NCI-H526 treated with DMSO at 0.1 percent for 48 hours (cell line): ENCODE measurements at regions not wholly inside any gene's neighbourhood (a gene's known extent, or its start where the extent isn't known, plus 50 kb on each side); places are given as distances from the start of the nearest gene placed in this dataset.

Source experiments
- DNase-seq: peaks from one replicate; lab custom pipeline; 2025; lab: John Stamatoyannopoulos, UW

DNA sequence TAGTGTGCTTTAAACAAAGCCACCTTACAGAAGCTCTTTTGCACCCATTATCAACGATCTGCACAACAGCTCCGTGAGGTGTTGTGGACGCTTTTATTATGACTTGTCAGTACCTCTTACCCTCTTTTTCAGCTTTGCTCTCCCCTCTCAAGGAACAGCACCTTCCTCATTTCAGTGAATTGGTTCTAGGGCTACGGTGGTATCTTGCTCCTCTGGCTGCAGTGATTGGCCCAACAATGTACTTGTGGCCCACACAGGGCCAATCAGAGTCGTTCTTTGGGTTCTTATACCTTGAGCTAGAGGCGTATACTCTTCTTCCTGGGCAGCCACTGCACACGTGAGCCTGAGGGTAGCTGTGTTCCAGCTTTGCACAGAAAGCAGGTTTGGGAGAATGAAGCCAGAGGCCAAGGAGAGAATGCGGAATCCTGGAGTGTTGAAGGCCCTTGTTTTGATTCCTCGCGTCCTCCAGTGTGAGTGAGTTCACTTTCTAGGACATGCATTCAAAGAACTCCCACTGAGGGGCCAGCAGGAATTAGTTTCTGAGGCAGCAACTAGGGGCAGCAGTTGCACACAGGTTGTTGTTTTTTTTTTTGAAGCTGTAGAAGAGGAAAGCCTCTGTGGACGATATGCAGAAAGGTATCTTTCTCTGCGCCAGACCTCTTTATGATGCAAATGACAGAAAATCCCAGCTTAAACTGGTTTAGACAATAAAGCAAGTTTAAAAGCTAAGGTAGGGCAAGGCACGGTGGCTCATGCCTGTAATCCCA is 49.8 kb upstream of the PDZD8 start:
- no peak for DNase-seq
